ENCODE measurements at regions not wholly inside any gene's neighbourhood (a gene's known extent, or its start where the extent isn't known, plus 50 kb on each side); places are given as distances from the start of the nearest gene placed in this dataset.
"Not testable (repeated sequence)": the region's sequence is repeated elsewhere in the genome, so short reads cannot be mapped to it uniquely, and the experiment has no call there.

GRCh38 chr1:5680600-5680999 is 311.6 kb downstream of the NPHP4 start:
- Histone ChIP-seq H3K27ac (ENCODE audit: low read depth in 1 of 2, low read length in 1 of 2) (no peak overlapping the region), H3K9me3 (ENCODE audit: control insufficient read depth in 2 of 2, insufficient read depth in 1 of 2, low read length in 1 of 2) (no peaks in the 10 kb centered on the region), H3K4me1 (ENCODE audit: control insufficient read depth in 2 of 2, insufficient read depth in 2 of 2, low read length in 2 of 2) (no peaks in the 10 kb centered on the region), H3K36me3 (ENCODE audit: control insufficient read depth in 2 of 2, insufficient read depth in 2 of 2, low read length in 1 of 2) (no peaks in the 10 kb centered on the region), H3K27me3 (ENCODE audit: control insufficient read depth in 2 of 2, insufficient read depth in 1 of 2, low read length in 1 of 2) (no peaks in the 10 kb centered on the region), H3K4me3 (ENCODE audit: low read length in 2 of 2) (no peak overlapping the region)
- DNase-seq (ENCODE audit: low read depth in 6 of 9, low spot score in 9 of 9): no peak
- 87% methylated on average over 4 of the region's 4 CpGs for WGBS

GRCh38 chr1:5678759-5679158 is 313.5 kb downstream of the NPHP4 start:
- Histone ChIP-seq H3K4me1 (ENCODE audit: control insufficient read depth in 2 of 2, insufficient read depth in 2 of 2, low read length in 2 of 2) (no peaks in the 10 kb centered on the region), H3K36me3 (ENCODE audit: control insufficient read depth in 2 of 2, insufficient read depth in 2 of 2, low read length in 1 of 2) (no peaks in the 10 kb centered on the region), H3K9me3 (ENCODE audit: control insufficient read depth in 2 of 2, insufficient read depth in 1 of 2, low read length in 1 of 2) (no peaks in the 10 kb centered on the region), H3K27me3 (ENCODE audit: control insufficient read depth in 2 of 2, insufficient read depth in 1 of 2, low read length in 1 of 2) (no peaks in the 10 kb centered on the region), H3K27ac (ENCODE audit: low read depth in 1 of 2, low read length in 1 of 2) (no peak overlapping the region), H3K4me3 (ENCODE audit: low read length in 2 of 2) (no peak overlapping the region)
- 94% methylated on average over 1 of the region's 1 CpG for WGBS
- no peak for DNase-seq (ENCODE audit: low read depth in 6 of 9, low spot score in 9 of 9)

- not testable (repeated sequence) for H3K36me3 ChIP-seq (ENCODE audit: control insufficient read depth in 2 of 2, insufficient read depth in 2 of 2, low read length in 1 of 2); H3K4me3 ChIP-seq (ENCODE audit: low read length in 2 of 2); H3K27me3 ChIP-seq (ENCODE audit: control insufficient read depth in 2 of 2, insufficient read depth in 1 of 2, low read length in 1 of 2); DNase-seq (ENCODE audit: low read depth in 6 of 9, low spot score in 9 of 9); H3K9me3 ChIP-seq (ENCODE audit: control insufficient read depth in 2 of 2, insufficient read depth in 1 of 2, low read length in 1 of 2); H3K27ac ChIP-seq (ENCODE audit: low read depth in 1 of 2, low read length in 1 of 2); H3K4me1 ChIP-seq (ENCODE audit: control insufficient read depth in 2 of 2, insufficient read depth in 2 of 2, low read length in 2 of 2)
- 49% methylated on average over 5 of the region's 5 CpGs for WGBS
Observed at GRCh38 chr1:5672355-5672754, 319.9 kb downstream of the NPHP4 start.

- H3K36me3 ChIP-seq (ENCODE audit: control insufficient read depth in 2 of 2, insufficient read depth in 2 of 2, low read length in 1 of 2): no peaks in the 10 kb centered on the region
- H3K4me3 ChIP-seq (ENCODE audit: low read length in 2 of 2): no peak overlapping the region
- WGBS: 68% methylated on average over 9 of the region's 9 CpGs
- H3K4me1 ChIP-seq (ENCODE audit: control insufficient read depth in 2 of 2, insufficient read depth in 2 of 2, low read length in 2 of 2): no peaks in the 10 kb centered on the region
- no peak for DNase-seq (ENCODE audit: low read depth in 6 of 9, low spot score in 9 of 9)
- no peaks in the 10 kb centered on the region for H3K9me3 ChIP-seq (ENCODE audit: control insufficient read depth in 2 of 2, insufficient read depth in 1 of 2, low read length in 1 of 2)
- no peak overlapping the region for H3K27ac ChIP-seq (ENCODE audit: low read depth in 1 of 2, low read length in 1 of 2)
- H3K27me3 ChIP-seq (ENCODE audit: control insufficient read depth in 2 of 2, insufficient read depth in 1 of 2, low read length in 1 of 2): no peaks in the 10 kb centered on the region
Observed at GRCh38 chr1:5670590-5671350, 321.5 kb downstream of the NPHP4 start.

GRCh38 chr1:5667513-5668325 is 324.5 kb downstream of the NPHP4 start:
- H3K36me3 ChIP-seq (ENCODE audit: control insufficient read depth in 2 of 2, insufficient read depth in 2 of 2, low read length in 1 of 2): no peaks in the 10 kb centered on the region
- H3K27me3 ChIP-seq (ENCODE audit: control insufficient read depth in 2 of 2, insufficient read depth in 1 of 2, low read length in 1 of 2): no peaks in the 10 kb centered on the region
- H3K9me3 ChIP-seq (ENCODE audit: control insufficient read depth in 2 of 2, insufficient read depth in 1 of 2, low read length in 1 of 2): no peaks in the 10 kb centered on the region
- WGBS: 78% methylated on average over 34 of the region's 34 CpGs
- no peak overlapping the region for H3K4me3 ChIP-seq (ENCODE audit: low read length in 2 of 2)
- H3K27ac ChIP-seq (ENCODE audit: low read depth in 1 of 2, low read length in 1 of 2): no peak overlapping the region
- no peak for DNase-seq (ENCODE audit: low read depth in 6 of 9, low spot score in 9 of 9)
- no peaks in the 10 kb centered on the region for H3K4me1 ChIP-seq (ENCODE audit: control insufficient read depth in 2 of 2, insufficient read depth in 2 of 2, low read length in 2 of 2)

GRCh38 chr1:5664906-5665875 is 327.0 kb downstream of the NPHP4 start:
- Histone ChIP-seq H3K4me3 (ENCODE audit: low read length in 2 of 2) (no peak overlapping the region), H3K27me3 (ENCODE audit: control insufficient read depth in 2 of 2, insufficient read depth in 1 of 2, low read length in 1 of 2) (no peaks in the 10 kb centered on the region), H3K27ac (ENCODE audit: low read depth in 1 of 2, low read length in 1 of 2) (no peak overlapping the region), H3K36me3 (ENCODE audit: control insufficient read depth in 2 of 2, insufficient read depth in 2 of 2, low read length in 1 of 2) (no peaks in the 10 kb centered on the region), H3K4me1 (ENCODE audit: control insufficient read depth in 2 of 2, insufficient read depth in 2 of 2, low read length in 2 of 2) (no peaks in the 10 kb centered on the region), H3K9me3 (ENCODE audit: control insufficient read depth in 2 of 2, insufficient read depth in 1 of 2, low read length in 1 of 2) (no peaks in the 10 kb centered on the region)
- WGBS: 86% methylated on average over 10 of the region's 10 CpGs
- no peak for DNase-seq (ENCODE audit: low read depth in 6 of 9, low spot score in 9 of 9)

- WGBS: 82% methylated on average over 9 of the region's 9 CpGs
- Histone ChIP-seq H3K27me3 (ENCODE audit: control insufficient read depth in 2 of 2, insufficient read depth in 1 of 2, low read length in 1 of 2) (no peaks in the 10 kb centered on the region), H3K4me1 (ENCODE audit: control insufficient read depth in 2 of 2, insufficient read depth in 2 of 2, low read length in 2 of 2) (no peaks in the 10 kb centered on the region), H3K36me3 (ENCODE audit: control insufficient read depth in 2 of 2, insufficient read depth in 2 of 2, low read length in 1 of 2) (no peaks in the 10 kb centered on the region), H3K4me3 (ENCODE audit: low read length in 2 of 2) (no peak overlapping the region), H3K9me3 (ENCODE audit: control insufficient read depth in 2 of 2, insufficient read depth in 1 of 2, low read length in 1 of 2) (no peaks in the 10 kb centered on the region), H3K27ac (ENCODE audit: low read depth in 1 of 2, low read length in 1 of 2) (no peak overlapping the region)
- DNase-seq (ENCODE audit: low read depth in 6 of 9, low spot score in 9 of 9): no peak
Observed at GRCh38 chr1:5664081-5664768, 328.0 kb downstream of the NPHP4 start.

- H3K9me3 ChIP-seq (ENCODE audit: control insufficient read depth in 2 of 2, insufficient read depth in 1 of 2, low read length in 1 of 2): no peaks in the 10 kb centered on the region
- no peak overlapping the region for H3K4me3 ChIP-seq (ENCODE audit: low read length in 2 of 2)
- WGBS: 94% methylated on average over 5 of the region's 5 CpGs
- no peak overlapping the region for H3K27ac ChIP-seq (ENCODE audit: low read depth in 1 of 2, low read length in 1 of 2)
- DNase-seq (ENCODE audit: low read depth in 6 of 9, low spot score in 9 of 9): no peak
- no peaks in the 10 kb centered on the region for H3K27me3 ChIP-seq (ENCODE audit: control insufficient read depth in 2 of 2, insufficient read depth in 1 of 2, low read length in 1 of 2)
- H3K36me3 ChIP-seq (ENCODE audit: control insufficient read depth in 2 of 2, insufficient read depth in 2 of 2, low read length in 1 of 2): no peaks in the 10 kb centered on the region
- no peaks in the 10 kb centered on the region for H3K4me1 ChIP-seq (ENCODE audit: control insufficient read depth in 2 of 2, insufficient read depth in 2 of 2, low read length in 2 of 2)
Observed at GRCh38 chr1:5662744-5663126, 329.5 kb downstream of the NPHP4 start.

All from thymus (tissue), 11 donors.